ENCODE measurements at regions not wholly inside any gene's neighbourhood (a gene's known extent, or its start where the extent isn't known, plus 50 kb on each side); places are given as distances from the start of the nearest gene placed in this dataset.

DNA sequence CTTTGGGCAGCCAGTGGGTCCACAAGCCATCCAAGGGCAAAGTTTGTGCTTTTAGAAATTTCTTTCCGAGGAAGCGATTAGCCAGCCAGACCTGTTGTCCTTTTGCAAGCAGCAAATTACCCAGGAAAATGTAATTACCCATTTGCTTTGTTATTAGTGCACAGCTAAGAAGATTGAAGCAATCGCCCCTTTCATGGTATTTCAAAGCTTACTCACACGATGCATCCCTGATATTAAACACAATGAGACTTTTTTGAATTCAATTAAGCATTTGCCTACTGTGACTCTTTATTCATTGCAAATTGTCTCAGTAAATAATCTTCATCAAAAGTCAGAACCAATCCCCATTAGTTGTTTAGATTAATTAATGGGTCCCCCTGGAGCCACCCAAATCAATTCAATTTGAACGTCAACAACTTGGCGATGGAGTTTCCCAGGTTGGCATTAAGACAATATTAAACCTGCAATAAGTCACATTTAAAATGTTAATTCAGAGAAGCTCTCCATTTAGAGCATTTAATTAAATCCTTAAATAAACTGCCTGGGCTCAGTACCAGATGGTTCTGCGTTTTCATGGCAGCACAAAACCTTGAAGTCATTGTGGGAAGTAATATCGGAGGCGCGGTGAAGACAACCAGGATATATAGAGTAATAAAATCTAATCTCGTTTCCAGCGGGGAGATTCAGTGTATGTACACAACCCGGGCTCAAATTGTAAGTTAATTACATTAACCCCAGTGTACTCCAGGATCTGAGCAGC, 366.2 kb upstream of the TNRC6C start:
- TF ChIP-seq POLR2AphosphoS5 (IDR thresholded peaks at IDR 0.05) = no peak
- TF ChIP-seq POLR2A (IDR thresholded peaks at IDR 0.05) = no peak
- TF ChIP-seq, protein P1, sequence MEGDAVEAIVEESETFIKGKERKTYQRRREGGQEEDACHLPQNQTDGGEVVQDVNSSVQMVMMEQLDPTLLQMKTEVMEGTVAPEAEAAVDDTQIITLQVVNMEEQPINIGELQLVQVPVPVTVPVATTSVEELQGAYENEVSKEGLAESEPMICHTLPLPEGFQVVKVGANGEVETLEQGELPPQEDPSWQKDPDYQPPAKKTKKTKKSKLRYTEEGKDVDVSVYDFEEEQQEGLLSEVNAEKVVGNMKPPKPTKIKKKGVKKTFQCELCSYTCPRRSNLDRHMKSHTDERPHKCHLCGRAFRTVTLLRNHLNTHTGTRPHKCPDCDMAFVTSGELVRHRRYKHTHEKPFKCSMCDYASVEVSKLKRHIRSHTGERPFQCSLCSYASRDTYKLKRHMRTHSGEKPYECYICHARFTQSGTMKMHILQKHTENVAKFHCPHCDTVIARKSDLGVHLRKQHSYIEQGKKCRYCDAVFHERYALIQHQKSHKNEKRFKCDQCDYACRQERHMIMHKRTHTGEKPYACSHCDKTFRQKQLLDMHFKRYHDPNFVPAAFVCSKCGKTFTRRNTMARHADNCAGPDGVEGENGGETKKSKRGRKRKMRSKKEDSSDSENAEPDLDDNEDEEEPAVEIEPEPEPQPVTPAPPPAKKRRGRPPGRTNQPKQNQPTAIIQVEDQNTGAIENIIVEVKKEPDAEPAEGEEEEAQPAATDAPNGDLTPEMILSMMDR (IDR thresholded peaks at IDR 0.05) = no peak

Data from breast epithelium (tissue), 3 donors.